Transverse colon (tissue), 4 donors: ENCODE measurements at regions not wholly inside any gene's neighbourhood (a gene's known extent, or its start where the extent isn't known, plus 50 kb on each side); places are given as distances from the start of the nearest gene placed in this dataset.

ENCODE experiments used
- DNase-seq: peaks from one replicate; pipeline ENCODE4 v3.0.0-alpha.2; 2019
- H3K27ac ChIP-seq, 4 donors: fragments of 200-600 bp; sonication (generic); 2 replicates each; pipeline ENCODE4 v1.5.1; 2016 to 2018; ENCODE audit warnings: inconsistent platforms in 4 of 4
- H3K27me3 ChIP-seq: fragments of 200-600 bp; sonication (generic); 2 replicates; pipeline ENCODE4 v1.5.1; 2017; ENCODE audit warnings: inconsistent platforms
- H3K36me3 ChIP-seq, 4 donors: fragments of 200-600 bp; sonication (generic); 2 replicates each; pipeline ENCODE4 v1.5.1; 2017 to 2019; ENCODE audit warnings: inconsistent platforms in 4 of 4
- H3K4me1 ChIP-seq, 4 donors: fragments of 200-600 bp; sonication (generic); 2 replicates each; pipeline ENCODE4 v1.5.1; 2017 to 2020; ENCODE audit warnings: inconsistent platforms in 4 of 4
- H3K4me3 ChIP-seq, 4 donors: fragments of 200-600 bp; sonication (generic); 1 replicate in 1 of 4; 2 replicates in 3 of 4; pipeline versions ENCODE4 v1.5.1 to v1.6.1; 2017 to 2019; ENCODE audit warnings: inconsistent platforms in 4 of 4
- H3K9me3 ChIP-seq, 2 donors: fragments of 200-600 bp; sonication (generic); 2 replicates each; pipeline ENCODE4 v1.5.1; 2017 to 2019; ENCODE audit warnings: inconsistent platforms in 2 of 2
- EP300 ChIP-seq: sonication (generic); formaldehyde crosslinking; IDR thresholded peaks from one replicate; pipeline ENCODE4 v1.6.1; 2017; ENCODE audit warnings: antibody characterized with exemption, low read depth
- POLR2A ChIP-seq: fragments of 450-650 bp; IDR thresholded peaks from one replicate; pipeline ENCODE4 v1.6.1; 2016; ENCODE audit warnings: antibody characterized with exemption, mild to moderate bottlenecking, moderate library complexity
- POLR2AphosphoS5 ChIP-seq, 3 donors: sonication (generic); formaldehyde crosslinking; IDR thresholded peaks; one replicate each; pipeline ENCODE4 v1.6.1; 2016; ENCODE audit warnings: antibody characterized with exemption in 3 of 3
- WGBS, 2 donors: methylation state at CpG; one replicate each; pipeline ENCODE4 v1.1.5; 2018; ENCODE audit warnings: low coverage in 1 of 2; 5-methylcytosine and 5-hydroxymethylcytosine counted together
- in situ Hi-C, 4 donors: fragments of 200-750 bp; cut with MboI; loops; one replicate each; pipeline versions ENCODE4 v1.15.0 to v1.15.1; 2017; ENCODE audit warnings: low sequenced_read_pairs in 3 of 4, low pct_ligation_motif_present in 1 of 4, low pct_unique_long_range_greater_than_20kb in 1 of 4
- intact Hi-C: fragments of 100-400 bp; cut with DNase I; formaldehyde crosslinking; loops from one replicate; pipeline ENCODE4 v1.15.1; 2023; ENCODE audit warnings: low total_unique reads
- TF ChIP-seq, protein P1 (sequence below), 5 experiments: fragments of 200-600 bp in 3 of 5; fragments of 450-650 bp in 2 of 5; sonication (generic) in 3 of 5; IDR thresholded peaks; 1 replicate in 2 of 5; 2 replicates in 3 of 5; pipeline ENCODE4 v1.5.1; 2016 to 2017; ENCODE audit warnings: antibody characterized with exemption in 5 of 5, inconsistent platforms in 3 of 5, mild to moderate bottlenecking in 2 of 5, moderate library complexity in 1 of 5

DNA sequence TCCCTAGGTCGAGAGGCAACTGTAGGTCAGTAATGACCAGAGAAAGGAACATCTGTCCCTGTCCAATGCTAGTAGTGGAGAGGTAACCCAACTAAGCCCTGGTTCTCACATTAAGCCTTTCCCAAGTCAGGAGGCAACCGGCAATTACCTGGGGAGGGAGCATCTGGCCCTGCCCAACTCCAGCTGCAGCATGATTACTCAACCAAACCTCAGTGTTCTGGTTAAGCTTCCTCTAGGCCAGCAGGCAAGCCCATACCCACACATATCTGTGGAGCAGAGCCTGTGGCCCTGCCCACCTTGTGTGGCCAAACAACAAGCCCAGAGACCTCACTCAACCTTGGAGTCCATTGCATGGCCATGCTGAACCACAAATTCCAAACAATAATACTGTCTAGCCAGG, 220.8 kb upstream of the SLC24A2 start:
- Histone ChIP-seq H3K27ac (no peak overlapping the region), H3K27me3 (no peaks in the 10 kb centered on the region), H3K9me3 (no peaks in the 10 kb centered on the region), H3K36me3 (no peaks in the 10 kb centered on the region), H3K4me1 (no peaks in the 10 kb centered on the region), H3K4me3 (no peak overlapping the region)
- no peak for TF ChIP-seq POLR2A
- 96% methylated on average over 2 of the region's 2 CpGs; no CpG with 5 or more reads in 1 of the 2 donors for WGBS, 2 donors
- in situ Hi-C loops (loop anchor here in 1 of 4 donors (25.0 kb wide), 2 partner anchors 97 to 103 kb away; no protein-coding TSS in a partner anchor), intact Hi-C loops (no loop called here)
- DNase-seq, result no peak

DNA sequence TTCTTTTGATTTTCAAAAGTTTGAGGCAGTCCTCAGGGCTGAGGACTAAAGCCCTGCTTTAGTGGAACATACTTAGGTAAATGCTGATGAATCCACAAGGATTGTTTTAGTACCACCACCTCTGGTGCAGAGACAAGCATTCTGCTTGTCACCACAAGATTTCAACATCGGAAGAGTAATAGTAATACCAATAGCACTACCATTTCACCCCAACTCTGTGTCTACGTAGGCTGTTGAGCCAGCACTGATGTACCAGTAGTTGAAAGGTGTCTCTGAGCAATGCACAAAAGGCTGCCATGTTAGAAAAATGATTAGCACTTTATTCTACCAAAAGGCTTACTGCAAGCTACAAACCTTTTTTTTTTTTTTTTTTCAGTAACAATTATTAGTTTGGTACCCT, 213.2 kb upstream of the SLC24A2 start:
- Histone ChIP-seq H3K27me3 (no peaks in the 10 kb centered on the region), H3K4me3 (no peak overlapping the region), H3K36me3 (no peaks in the 10 kb centered on the region), H3K4me1 (no peaks in the 10 kb centered on the region), H3K27ac (no peak overlapping the region), H3K9me3 (no peaks in the 10 kb centered on the region)
- intact Hi-C loops (no loop called here), in situ Hi-C loops (loop anchor here in 1 of 4 donors (25.0 kb wide), 2 partner anchors 90 to 110 kb away; no protein-coding TSS in a partner anchor)
- WGBS, 2 donors, result 90 to 94% methylated on average over 2 of the region's 2 CpGs
- TF ChIP-seq EP300 (no peak), POLR2AphosphoS5 (IDR thresholded peaks at IDR 0.05) (no peak), POLR2A (no peak)
- TF ChIP-seq, protein P1, sequence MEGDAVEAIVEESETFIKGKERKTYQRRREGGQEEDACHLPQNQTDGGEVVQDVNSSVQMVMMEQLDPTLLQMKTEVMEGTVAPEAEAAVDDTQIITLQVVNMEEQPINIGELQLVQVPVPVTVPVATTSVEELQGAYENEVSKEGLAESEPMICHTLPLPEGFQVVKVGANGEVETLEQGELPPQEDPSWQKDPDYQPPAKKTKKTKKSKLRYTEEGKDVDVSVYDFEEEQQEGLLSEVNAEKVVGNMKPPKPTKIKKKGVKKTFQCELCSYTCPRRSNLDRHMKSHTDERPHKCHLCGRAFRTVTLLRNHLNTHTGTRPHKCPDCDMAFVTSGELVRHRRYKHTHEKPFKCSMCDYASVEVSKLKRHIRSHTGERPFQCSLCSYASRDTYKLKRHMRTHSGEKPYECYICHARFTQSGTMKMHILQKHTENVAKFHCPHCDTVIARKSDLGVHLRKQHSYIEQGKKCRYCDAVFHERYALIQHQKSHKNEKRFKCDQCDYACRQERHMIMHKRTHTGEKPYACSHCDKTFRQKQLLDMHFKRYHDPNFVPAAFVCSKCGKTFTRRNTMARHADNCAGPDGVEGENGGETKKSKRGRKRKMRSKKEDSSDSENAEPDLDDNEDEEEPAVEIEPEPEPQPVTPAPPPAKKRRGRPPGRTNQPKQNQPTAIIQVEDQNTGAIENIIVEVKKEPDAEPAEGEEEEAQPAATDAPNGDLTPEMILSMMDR (IDR thresholded peaks at IDR 0.05), result no peak
- DNase-seq, result no peak

DNA sequence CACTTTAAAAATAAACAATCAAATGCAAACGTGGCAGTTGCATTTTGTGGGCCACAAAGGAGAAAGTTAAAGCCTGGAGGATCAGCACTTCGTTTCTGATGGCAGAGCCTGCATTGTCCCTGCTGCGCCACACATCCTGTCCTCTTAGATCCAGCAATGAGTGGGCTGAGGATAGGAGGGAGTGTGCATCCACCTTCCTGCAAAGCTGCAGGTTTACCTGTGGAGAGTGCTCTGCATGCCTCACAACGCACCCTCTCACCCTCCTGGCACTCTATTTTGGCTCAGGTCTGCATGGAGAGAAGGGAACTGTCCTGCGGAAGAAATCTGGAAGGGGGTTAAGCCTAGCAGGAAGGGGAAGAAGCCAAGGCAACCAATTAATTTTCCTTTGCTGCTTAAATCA, 212.2 kb upstream of the SLC24A2 start:
- H3K4me1 ChIP-seq, result no peaks in the 10 kb centered on the region
- H3K9me3 ChIP-seq, result no peaks in the 10 kb centered on the region
- no peak overlapping the region for H3K4me3 ChIP-seq
- no peaks in the 10 kb centered on the region for H3K27me3 ChIP-seq
- DNase-seq, result no peak
- no peak overlapping the region for H3K27ac ChIP-seq
- in situ Hi-C loops, result loop anchor here in 1 of 4 donors (25.0 kb wide), 2 partner anchors 89 to 111 kb away; no protein-coding TSS in a partner anchor
- intact Hi-C loops, result no loop called here
- no peak for TF ChIP-seq EP300
- TF ChIP-seq POLR2AphosphoS5 (IDR thresholded peaks at IDR 0.05), result no peak
- TF ChIP-seq POLR2A, result no peak
- TF ChIP-seq, protein P1 (IDR thresholded peaks at IDR 0.05), result no peak
- H3K36me3 ChIP-seq, result no peaks in the 10 kb centered on the region
- 71% methylated on average over 5 of the region's 5 CpGs; no CpG with 5 or more reads in 1 of the 2 donors for WGBS, 2 donors

DNA sequence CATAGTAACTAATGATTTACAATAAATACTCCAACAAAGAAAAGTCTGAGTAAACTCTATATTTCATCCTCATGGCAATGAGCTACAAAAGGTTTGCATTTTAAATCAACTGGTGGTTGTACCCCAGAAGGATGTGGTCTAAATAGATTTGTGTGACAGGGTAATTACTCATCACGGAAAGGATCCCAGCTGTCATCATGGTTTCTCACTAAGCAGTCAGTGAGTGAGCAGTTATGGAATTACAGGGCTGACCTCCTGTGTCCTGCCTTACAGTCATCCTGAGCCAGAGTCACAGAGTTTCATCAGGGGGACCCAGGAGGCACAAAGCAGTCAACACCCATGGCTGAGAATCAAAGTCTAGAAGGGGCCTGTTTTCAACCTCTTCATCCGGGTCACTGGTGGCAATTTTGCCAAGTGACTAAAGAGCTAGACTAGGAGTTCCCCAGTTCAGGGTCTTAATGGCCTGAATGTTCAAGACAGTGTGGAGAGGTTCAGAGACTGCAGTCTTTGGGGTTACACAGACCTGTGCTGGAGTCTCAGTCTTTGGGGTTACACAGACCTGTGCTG, 210.7 kb upstream of the SLC24A2 start:
- TF ChIP-seq EP300 (no peak), POLR2A (no peak), POLR2AphosphoS5 (IDR thresholded peaks at IDR 0.05) (no peak)
- TF ChIP-seq, protein P1 (IDR thresholded peaks at IDR 0.05), result no peak
- in situ Hi-C loops (loop anchor here in 1 of 4 donors (25.0 kb wide), 2 partner anchors 87 to 113 kb away; no protein-coding TSS in a partner anchor), intact Hi-C loops (no loop called here)
- Histone ChIP-seq H3K27me3 (no peaks in the 10 kb centered on the region), H3K4me1 (no peaks in the 10 kb centered on the region), H3K4me3 (no peak overlapping the region), H3K27ac (no peak overlapping the region), H3K9me3 (no peaks in the 10 kb centered on the region), H3K36me3 (no peaks in the 10 kb centered on the region)
- DNase-seq, result no peak
- 67 to 82% methylated on average over 1 to 2 of the region's 2 CpGs for WGBS, 2 donors
